Liver (tissue), 7 donors: ENCODE measurements at regions not wholly inside any gene's neighbourhood (a gene's known extent, or its start where the extent isn't known, plus 50 kb on each side); places are given as distances from the start of the nearest gene placed in this dataset.

Experiments
- DNase-seq: peaks from one replicate; pipeline ENCODE4 v3.0.0-alpha.2; 2017; ENCODE audit warnings: low spot score
- H3K27ac ChIP-seq, 2 donors: one replicate each; pipeline ENCODE4 v1.7.0; 2013; ENCODE audit warnings: inconsistent platforms in 2 of 2, low read length in 2 of 2, control low read depth in 1 of 2, low read depth in 1 of 2, mild to moderate bottlenecking in 1 of 2
- H3K27me3 ChIP-seq, 4 donors: one replicate each; pipeline versions ENCODE4 v1.6.1 to v1.7.0; 2013; ENCODE audit warnings: low read length in 3 of 4, inconsistent platforms in 1 of 4, mild to moderate bottlenecking in 1 of 4, moderate library complexity in 1 of 4; ENCODE audit not compliant: control insufficient read depth in 4 of 4, insufficient read depth in 4 of 4
- H3K36me3 ChIP-seq, 4 donors: one replicate each; pipeline versions ENCODE4 v1.6.1 to v1.7.0; 2013; ENCODE audit warnings: low read length in 3 of 4, mild to moderate bottlenecking in 3 of 4, low read depth in 1 of 4, moderate library complexity in 1 of 4; ENCODE audit not compliant: control insufficient read depth in 4 of 4, insufficient read depth in 3 of 4
- H3K4me1 ChIP-seq, 4 donors: one replicate each; pipeline versions ENCODE4 v1.6.1 to v1.7.0; 2013; ENCODE audit warnings: low read length in 3 of 4, mild to moderate bottlenecking in 3 of 4, moderate library complexity in 1 of 4; ENCODE audit not compliant: control insufficient read depth in 4 of 4, insufficient read depth in 4 of 4
- H3K4me3 ChIP-seq, 3 donors: one replicate each; pipeline versions ENCODE4 v1.6.1 to v1.7.0; 2013; ENCODE audit warnings: low read length in 3 of 3, control low read depth in 1 of 3, low read depth in 1 of 3, mild to moderate bottlenecking in 1 of 3
- H3K9ac ChIP-seq, 2 donors: one replicate each; pipeline ENCODE4 v1.7.0; 2013; ENCODE audit warnings: low read length in 2 of 2, mild to moderate bottlenecking in 2 of 2, moderate library complexity in 2 of 2, control low read depth in 1 of 2, low read depth in 1 of 2
- H3K9me3 ChIP-seq, 4 donors: one replicate each; pipeline versions ENCODE4 v1.6.1 to v1.7.0; 2013; ENCODE audit warnings: low read length in 3 of 4; ENCODE audit not compliant: control insufficient read depth in 4 of 4
- EGR1 ChIP-seq, 2 donors: IDR thresholded peaks; 2 replicates each; pipeline ENCODE4 v1.6.1; 2016 to 2018; ENCODE audit warnings: antibody characterized with exemption in 2 of 2, low read depth in 2 of 2
- FOXA1 ChIP-seq: IDR thresholded peaks from 2 replicates; pipeline ENCODE4 v1.6.1; 2016; ENCODE audit warnings: antibody characterized with exemption
- FOXA2 ChIP-seq: IDR thresholded peaks from 2 replicates; pipeline ENCODE4 v1.6.1; 2016; ENCODE audit warnings: antibody characterized with exemption
- GABPA ChIP-seq, 2 donors: IDR thresholded peaks in 1 of 2; conservative IDR thresholded peaks in 1 of 2; 2 replicates each; pipeline ENCODE4 v1.6.1; 2016; ENCODE audit warnings: antibody characterized with exemption in 2 of 2, mild to moderate bottlenecking in 1 of 2, moderate library complexity in 1 of 2
- HNF4A ChIP-seq, 2 donors: conservative IDR thresholded peaks; 2 replicates each; pipeline ENCODE4 v1.6.1; 2016; ENCODE audit warnings: antibody characterized with exemption in 2 of 2, mild to moderate bottlenecking in 2 of 2
- JUND ChIP-seq, 2 donors: IDR thresholded peaks; 2 replicates each; pipeline ENCODE4 v1.6.1; 2016; ENCODE audit warnings: antibody characterized with exemption in 2 of 2
- NR2F2 ChIP-seq: IDR thresholded peaks from 2 replicates; pipeline ENCODE4 v1.6.1; 2016; ENCODE audit warnings: antibody characterized with exemption
- RAD21 ChIP-seq, 2 donors: IDR thresholded peaks; 2 replicates each; pipeline ENCODE4 v1.6.1; 2016; ENCODE audit warnings: antibody characterized with exemption in 2 of 2, mild to moderate bottlenecking in 2 of 2
- SP1 ChIP-seq: IDR thresholded peaks from 2 replicates; pipeline ENCODE4 v1.6.1; 2018; ENCODE audit warnings: antibody characterized with exemption, mild to moderate bottlenecking
- TAF1 ChIP-seq: conservative IDR thresholded peaks from 2 replicates; pipeline ENCODE4 v1.6.1; 2016; ENCODE audit warnings: antibody characterized with exemption, mild to moderate bottlenecking
- YY1 ChIP-seq: IDR thresholded peaks from 2 replicates; pipeline ENCODE4 v1.6.1; 2016; ENCODE audit warnings: antibody characterized with exemption, mild to moderate bottlenecking
- WGBS: extraction: QIAGEN DNeasy Blood & Tissue Kit; methylation state at CpG from one replicate; pipeline ENCODE4 v1.1.7; 2013; 5-methylcytosine and 5-hydroxymethylcytosine counted together
- TF ChIP-seq, protein P1 (sequence below): IDR thresholded peaks from 2 replicates; pipeline ENCODE4 v1.6.1; 2016; ENCODE audit warnings: antibody characterized with exemption
- TF ChIP-seq, protein P2 (sequence below): IDR thresholded peaks from 2 replicates; pipeline ENCODE4 v1.6.1; 2016; ENCODE audit warnings: antibody characterized with exemption, mild to moderate bottlenecking
- TF ChIP-seq, protein P3 (sequence below): IDR thresholded peaks from 2 replicates; pipeline ENCODE4 v1.6.1; 2016; ENCODE audit warnings: antibody characterized with exemption
- TF ChIP-seq, protein P4 (sequence below): IDR thresholded peaks from 2 replicates; pipeline ENCODE4 v1.6.1; 2016; ENCODE audit warnings: antibody characterized with exemption
- donor health status: healthy.
- donor health status: healthy.
- donor health status: healthy.
- donor health status: healthy.

DNA sequence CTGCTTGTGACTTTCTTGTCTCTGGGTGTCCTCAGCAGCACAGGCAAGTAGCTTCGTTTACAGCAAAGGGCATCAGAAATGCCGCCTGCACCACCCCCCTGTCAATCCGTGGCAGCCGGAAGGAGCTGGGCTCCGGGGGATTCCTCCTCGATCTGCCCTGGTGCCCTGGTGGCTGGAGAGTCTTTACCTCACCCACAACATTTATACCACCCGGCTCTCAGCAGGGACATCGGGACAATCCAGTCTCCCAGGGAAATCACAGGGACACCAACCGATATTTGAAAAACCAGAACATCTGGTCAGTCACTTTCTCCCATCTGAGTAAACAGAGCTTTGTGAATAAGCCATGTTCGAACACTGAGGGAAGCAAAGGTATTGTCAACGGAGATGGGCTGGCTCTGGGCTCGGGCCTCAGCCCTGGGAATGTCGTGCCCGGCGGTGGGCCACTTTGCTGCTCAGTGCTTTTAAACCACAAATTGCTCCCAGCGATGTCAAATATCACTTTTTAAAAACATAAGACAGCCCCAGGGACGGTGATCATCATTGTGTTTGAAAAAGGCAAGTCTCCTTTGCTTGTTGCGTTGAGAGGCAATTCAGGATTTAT lies 210.0 kb upstream of the SALL3 start:
- Histone ChIP-seq H3K4me1 (no peaks in the 10 kb centered on the region), H3K9ac (no peak overlapping the region), H3K4me3 (no peak overlapping the region), H3K36me3 (no peaks in the 10 kb centered on the region), H3K27me3 (no peaks in the 10 kb centered on the region), H3K9me3 (no peaks in the 10 kb centered on the region), H3K27ac (no peak overlapping the region)
- WGBS, result 63% methylated on average over 18 of the region's 18 CpGs
- DNase-seq, result peak; percentile 30
- TF ChIP-seq, protein P1, sequence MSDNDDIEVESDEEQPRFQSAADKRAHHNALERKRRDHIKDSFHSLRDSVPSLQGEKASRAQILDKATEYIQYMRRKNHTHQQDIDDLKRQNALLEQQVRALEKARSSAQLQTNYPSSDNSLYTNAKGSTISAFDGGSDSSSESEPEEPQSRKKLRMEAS, result no peak
- no peak for TF ChIP-seq HNF4A (conservative IDR thresholded peaks at IDR 0.05)
- no peak for TF ChIP-seq RAD21 (IDR thresholded peaks at IDR 0.05)
- TF ChIP-seq, protein P2, sequence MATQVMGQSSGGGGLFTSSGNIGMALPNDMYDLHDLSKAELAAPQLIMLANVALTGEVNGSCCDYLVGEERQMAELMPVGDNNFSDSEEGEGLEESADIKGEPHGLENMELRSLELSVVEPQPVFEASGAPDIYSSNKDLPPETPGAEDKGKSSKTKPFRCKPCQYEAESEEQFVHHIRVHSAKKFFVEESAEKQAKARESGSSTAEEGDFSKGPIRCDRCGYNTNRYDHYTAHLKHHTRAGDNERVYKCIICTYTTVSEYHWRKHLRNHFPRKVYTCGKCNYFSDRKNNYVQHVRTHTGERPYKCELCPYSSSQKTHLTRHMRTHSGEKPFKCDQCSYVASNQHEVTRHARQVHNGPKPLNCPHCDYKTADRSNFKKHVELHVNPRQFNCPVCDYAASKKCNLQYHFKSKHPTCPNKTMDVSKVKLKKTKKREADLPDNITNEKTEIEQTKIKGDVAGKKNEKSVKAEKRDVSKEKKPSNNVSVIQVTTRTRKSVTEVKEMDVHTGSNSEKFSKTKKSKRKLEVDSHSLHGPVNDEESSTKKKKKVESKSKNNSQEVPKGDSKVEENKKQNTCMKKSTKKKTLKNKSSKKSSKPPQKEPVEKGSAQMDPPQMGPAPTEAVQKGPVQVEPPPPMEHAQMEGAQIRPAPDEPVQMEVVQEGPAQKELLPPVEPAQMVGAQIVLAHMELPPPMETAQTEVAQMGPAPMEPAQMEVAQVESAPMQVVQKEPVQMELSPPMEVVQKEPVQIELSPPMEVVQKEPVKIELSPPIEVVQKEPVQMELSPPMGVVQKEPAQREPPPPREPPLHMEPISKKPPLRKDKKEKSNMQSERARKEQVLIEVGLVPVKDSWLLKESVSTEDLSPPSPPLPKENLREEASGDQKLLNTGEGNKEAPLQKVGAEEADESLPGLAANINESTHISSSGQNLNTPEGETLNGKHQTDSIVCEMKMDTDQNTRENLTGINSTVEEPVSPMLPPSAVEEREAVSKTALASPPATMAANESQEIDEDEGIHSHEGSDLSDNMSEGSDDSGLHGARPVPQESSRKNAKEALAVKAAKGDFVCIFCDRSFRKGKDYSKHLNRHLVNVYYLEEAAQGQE, result no peak
- no peak for TF ChIP-seq TAF1
- TF ChIP-seq EGR1 (IDR thresholded peaks at IDR 0.05; ENCODE audit: low read depth in 2 of 2), result no peak
- no peak for TF ChIP-seq JUND (IDR thresholded peaks at IDR 0.05)

DNA sequence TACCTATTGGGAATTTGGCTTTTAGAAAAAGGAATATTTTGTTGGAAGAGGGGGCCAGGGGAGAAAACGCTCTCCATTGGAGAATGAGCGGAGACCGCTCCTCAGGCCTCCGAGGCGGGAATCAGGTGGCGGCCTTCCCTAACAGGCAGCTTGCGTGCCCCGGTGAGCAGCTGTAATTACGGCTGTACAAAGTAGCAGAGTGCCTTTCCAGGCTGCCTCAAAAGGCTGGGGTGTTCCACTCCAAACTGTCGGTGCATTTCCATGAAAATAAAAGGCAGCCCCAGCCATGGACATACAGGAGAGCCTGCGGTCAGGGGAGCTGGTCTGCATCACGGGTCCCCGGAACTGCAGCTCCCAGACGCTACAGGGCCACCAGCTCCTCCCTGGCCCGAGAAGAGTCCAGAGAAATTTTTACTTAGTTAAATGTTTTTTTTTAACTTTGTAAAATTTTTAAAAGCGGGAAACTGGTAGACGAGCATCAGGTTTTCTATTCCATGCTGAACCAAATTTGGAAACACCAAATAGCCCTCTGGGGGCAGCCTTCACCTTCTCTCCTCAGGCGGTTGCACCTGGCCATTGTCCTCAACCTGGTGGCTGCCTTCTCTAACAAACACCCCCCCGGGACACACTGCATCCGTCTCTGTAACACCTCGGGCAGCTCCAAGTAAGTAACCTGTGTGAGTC lies 209.3 kb upstream of the SALL3 start:
- Histone ChIP-seq H3K27ac (no peak overlapping the region), H3K27me3 (no peaks in the 10 kb centered on the region), H3K36me3 (no peaks in the 10 kb centered on the region), H3K4me3 (no peak overlapping the region), H3K4me1 (no peaks in the 10 kb centered on the region), H3K9me3 (no peaks in the 10 kb centered on the region), H3K9ac (no peak overlapping the region)
- DNase-seq, result no peak
- TF ChIP-seq, protein P2, result no peak
- TF ChIP-seq SP1 (no peak), FOXA2 (no peak), JUND (IDR thresholded peaks at IDR 0.05) (no peak), EGR1 (IDR thresholded peaks at IDR 0.05; ENCODE audit: low read depth in 2 of 2) (no peak), FOXA1 (no peak), RAD21 (IDR thresholded peaks at IDR 0.05) (no peak), NR2F2 (no peak), HNF4A (conservative IDR thresholded peaks at IDR 0.05) (no peak), TAF1 (no peak), YY1 (no peak), GABPA (IDR thresholded peaks at IDR 0.05 in 1 of 2, conservative IDR thresholded peaks at IDR 0.05 in 1 of 2) (no peak)
- TF ChIP-seq, protein P3, sequence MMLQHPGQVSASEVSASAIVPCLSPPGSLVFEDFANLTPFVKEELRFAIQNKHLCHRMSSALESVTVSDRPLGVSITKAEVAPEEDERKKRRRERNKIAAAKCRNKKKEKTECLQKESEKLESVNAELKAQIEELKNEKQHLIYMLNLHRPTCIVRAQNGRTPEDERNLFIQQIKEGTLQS, result no peak
- TF ChIP-seq, protein P4, sequence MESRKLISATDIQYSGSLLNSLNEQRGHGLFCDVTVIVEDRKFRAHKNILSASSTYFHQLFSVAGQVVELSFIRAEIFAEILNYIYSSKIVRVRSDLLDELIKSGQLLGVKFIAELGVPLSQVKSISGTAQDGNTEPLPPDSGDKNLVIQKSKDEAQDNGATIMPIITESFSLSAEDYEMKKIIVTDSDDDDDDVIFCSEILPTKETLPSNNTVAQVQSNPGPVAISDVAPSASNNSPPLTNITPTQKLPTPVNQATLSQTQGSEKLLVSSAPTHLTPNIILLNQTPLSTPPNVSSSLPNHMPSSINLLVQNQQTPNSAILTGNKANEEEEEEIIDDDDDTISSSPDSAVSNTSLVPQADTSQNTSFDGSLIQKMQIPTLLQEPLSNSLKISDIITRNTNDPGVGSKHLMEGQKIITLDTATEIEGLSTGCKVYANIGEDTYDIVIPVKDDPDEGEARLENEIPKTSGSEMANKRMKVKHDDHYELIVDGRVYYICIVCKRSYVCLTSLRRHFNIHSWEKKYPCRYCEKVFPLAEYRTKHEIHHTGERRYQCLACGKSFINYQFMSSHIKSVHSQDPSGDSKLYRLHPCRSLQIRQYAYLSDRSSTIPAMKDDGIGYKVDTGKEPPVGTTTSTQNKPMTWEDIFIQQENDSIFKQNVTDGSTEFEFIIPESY, result no peak
- 85% methylated on average over 21 of the region's 21 CpGs for WGBS
